COR-L47 (cell line): ENCODE measurements at regions not wholly inside any gene's neighbourhood (a gene's known extent, or its start where the extent isn't known, plus 50 kb on each side); places are given as distances from the start of the nearest gene placed in this dataset.

Experiments
- DNase-seq: peaks from one replicate; lab custom pipeline; 2025; lab: John Stamatoyannopoulos, UW

DNA sequence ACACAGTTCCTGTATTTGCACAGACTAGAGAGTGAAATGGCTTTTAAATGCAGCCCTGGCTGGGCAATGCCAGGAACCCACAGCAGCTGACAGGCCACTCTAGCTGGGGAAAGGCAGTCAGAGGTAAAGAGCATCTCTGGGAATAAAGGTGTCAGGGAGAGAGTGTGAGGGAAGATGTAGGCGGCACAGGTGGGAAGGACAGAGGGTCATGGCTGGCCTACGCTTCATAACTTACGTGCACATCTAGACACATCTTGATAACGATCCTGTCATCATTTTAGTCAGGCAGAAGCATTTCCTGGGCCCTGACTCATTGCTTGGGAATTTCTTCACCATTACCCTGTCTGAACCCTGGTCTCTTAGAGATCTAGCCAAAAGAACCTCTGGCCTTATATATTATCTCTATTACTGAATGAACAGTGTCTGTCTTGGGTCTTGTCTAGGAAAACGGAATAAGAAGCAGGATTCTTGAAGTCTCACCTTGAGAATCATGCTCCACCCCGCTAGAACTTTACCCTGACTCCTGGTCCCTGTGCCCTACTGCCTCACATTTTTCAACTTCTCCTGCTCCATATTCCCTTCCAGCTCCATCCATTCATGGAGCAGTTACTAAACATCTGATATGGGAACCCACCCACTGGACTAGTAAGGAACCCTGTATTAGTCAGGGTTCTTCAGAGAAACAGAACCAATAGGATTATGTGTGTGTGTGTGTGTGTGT, 106.4 kb upstream of the ELL2 start:
- no peak for DNase-seq

DNA sequence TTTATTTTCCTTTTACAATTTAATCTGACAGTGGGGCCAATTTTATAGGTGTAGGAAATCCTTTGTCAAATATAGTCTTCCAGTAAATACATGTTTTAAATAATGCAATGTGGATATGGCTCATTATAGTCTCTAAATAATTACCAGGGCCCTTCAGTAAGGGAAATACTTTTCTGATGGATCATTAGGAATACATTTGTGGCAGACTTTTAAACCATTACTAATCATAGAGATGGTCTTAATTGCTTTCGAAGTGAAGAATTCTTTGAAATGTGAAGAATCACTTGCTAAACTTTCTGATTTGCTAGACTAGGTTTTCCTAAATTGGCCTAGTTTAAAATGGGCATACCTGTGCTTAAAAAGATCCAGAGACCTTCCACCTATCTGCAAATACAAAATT, 105.6 kb upstream of the ELL2 start:
- DNase-seq: no peak

DNA sequence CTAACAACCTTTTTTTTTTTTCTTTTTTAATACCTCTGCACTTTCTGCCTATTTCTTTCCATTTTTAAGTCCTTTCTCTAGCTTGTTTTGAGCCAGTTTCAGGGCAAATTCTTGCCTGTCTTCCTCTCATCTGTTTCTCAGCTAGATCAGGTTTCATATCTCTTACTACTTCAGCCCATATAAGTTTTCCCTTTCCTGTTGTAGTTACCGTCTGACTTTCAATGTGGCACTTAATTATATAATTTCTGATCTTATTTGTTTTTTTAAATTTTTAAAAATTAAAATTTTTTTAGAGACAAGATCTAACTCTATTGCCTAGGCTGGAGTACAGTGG, 104.7 kb upstream of the ELL2 start:
- DNase-seq: no peak

DNA sequence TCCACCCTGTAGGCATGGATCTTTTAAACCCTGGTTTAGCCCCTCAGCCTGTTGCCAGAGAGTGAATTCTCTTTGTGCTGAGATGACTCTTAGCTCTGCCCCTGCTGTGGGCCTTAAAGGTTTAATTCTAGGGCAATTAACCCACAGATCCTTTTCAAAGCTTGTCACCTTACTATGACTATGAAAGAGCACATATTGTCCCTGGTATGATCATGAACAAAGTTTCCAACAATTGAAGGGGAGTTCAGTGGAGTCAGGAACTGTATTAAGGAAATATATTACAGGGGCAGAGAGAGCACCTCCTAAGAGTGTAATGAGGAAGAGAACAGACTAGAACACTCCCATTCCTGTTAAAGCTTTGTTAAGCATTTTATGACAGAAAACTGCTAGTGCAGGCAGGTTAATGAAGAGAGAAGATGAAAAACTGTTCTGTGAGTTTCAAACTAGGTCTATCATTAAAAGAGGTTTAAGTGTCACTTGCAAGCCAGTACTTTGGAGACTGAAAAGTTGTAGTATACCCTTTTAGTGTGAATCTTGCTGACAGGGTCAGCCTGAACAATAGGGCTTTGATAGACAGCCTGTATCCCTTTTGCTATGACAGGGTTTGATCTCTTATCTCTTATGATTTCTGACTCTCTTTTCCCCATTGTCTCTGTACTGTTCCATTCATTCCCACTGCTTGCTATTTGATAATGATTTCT, 104.2 kb upstream of the ELL2 start:
- no peak for DNase-seq

DNA sequence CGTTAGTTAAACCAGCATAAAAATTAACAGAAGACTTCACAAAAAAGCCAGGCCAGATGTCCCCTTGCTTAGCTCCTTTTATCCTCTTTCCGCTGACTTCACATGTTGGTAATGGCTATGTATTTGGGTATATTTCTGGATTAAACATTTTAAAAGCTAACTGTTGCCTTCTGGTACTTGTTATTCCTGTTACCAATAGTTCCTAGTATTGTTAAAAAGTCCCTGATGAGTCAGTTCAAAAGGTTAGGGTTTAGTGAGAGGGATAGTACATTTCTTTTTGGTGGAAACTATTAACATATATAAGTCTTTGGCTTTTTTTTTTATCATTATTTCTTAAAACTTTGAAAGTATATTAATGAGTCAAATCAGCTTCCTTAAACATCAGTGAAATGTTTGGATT, 103.2 kb upstream of the ELL2 start:
- no peak for DNase-seq

DNA sequence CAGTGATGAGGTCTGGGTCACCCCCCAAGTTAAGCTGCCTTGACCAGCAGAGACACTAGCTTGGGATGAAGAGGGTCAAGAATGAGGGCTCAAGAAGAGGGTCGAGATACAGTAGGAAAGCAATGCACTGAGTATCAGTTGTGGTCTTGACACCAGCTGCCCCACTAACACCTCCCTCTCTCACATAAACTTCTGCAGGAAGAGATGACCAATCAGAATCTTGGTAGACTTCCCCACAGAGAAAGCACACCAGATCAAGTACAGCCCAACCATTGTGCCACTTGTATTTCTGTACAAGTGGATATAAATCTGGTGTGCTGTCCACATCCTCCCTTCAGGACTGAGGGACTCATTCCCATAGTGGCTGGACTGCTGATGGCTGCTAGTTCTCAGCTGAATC, 101.2 kb upstream of the ELL2 start:
- DNase-seq: no peak

DNA sequence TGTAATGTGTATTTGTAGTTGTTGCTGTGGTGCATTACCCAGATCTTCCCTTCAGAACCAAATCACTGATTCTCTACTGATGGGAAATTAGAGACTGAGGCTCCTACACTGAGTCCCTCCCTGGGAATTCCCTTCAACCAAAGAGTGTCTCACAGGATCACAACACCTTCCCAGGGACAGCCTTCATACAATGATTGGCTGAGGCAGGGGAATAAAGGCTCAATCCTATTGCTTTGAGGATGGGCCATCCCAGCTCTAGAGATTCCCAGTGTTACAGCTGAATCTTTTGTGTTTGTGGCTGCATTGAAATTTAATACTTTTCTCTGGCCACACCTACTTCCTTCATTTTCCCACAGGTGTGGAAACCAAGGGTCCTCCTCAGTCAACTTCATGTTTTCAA, 96.4 kb upstream of the ELL2 start:
- DNase-seq: no peak

DNA sequence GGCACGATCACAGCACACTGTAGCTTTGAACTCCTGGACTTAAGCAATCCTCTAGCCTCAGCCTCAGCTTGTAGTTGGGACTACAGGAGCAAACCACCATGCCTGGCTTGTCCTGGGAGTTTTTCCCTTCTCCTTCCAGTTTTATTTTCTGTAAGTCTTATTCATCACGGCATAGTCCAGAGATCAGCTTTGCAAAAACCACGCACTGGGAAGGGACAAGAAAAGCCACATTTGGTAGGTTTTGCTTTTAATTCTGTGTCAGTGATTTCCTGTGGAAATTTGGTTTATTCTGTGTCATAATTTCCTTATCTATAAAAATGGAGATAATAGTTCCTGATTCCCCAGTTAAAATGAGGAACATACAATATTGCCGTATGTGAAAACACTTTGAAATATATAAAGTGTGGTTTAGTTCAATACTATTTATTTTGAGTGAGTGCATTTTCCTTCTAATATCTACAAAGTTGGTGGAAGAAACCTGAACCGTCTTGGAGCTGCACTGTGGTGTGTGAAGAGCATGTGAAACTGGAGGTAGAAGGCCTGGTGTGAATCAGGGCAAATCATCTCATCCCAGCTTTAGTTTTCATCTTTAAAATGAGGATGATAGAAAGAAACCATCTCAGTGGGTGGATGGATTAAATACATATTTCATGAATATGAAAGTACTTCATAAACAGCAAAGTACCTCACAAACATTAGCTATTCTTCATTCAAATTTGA, 92.8 kb upstream of the ELL2 start:
- DNase-seq: no peak

DNA sequence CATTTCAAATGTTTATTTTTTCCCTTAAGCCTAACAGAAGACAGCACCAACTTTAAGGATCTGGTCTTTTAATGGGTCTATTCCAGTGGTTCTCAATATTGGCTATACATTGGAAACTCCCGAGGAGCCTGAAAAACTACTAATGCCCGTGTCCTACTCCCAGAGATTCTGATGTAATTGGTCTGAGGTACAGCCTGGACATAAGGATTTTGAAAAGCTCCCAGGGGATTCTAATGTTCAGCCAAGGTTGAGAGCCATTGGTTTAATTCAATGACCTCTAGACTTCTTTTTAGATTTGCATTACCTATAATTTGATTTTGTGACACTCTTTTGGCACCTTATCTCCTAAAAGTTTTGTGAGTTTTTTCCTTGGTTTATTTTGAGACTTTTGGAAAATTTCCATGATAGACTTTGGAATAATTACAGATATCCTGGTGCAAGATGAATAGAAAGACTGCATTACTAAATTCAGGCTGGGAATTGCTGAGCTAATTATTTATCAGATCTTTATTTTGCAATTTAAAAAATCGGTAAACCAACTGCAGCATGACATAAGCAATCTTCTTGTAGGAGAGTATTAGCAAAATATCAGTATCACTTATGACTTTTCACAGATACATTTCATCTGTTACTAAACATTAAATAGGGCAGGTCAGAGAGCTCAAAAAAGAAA, 91.5 kb upstream of the ELL2 start:
- no peak for DNase-seq

DNA sequence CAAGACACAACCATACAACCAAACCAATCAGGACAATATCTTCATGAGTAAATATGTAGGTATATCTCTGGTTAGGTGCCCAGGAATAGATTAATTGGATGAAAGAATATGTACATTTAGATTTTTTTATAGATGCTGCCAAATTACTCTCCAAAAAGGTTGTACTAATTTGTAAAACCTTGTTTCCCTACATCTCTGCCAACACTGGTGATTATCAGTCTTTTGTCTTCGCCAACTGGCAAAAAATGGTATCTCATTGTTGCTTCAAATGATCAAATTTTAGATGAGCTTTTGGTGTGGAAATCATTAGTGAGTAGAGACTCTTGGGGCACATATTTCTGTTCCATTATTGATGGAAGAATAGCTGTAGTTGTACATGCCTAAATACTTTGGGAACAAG, 90.7 kb upstream of the ELL2 start:
- DNase-seq: no peak

DNA sequence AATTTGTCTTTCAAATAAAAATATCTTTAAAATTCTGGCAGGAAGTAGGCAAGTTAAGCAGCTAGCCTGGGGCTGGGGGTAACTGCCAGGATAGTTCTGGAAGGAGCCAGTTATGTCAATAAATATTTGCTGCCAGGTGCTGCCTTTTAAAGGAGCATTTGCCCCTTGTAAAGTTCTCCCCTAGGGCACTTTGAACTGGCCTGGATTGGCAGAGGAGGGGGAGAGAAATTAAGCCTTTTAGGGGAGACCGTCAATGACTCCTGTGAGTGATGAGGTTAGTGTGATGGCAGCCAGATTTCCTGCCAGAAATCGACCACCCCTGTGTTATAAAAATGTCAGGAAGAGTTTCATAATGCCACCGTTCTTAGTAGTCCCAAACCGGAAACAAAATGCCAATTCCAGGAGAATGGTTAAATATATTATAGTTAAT, 89.8 kb upstream of the ELL2 start:
- DNase-seq: no peak

DNA sequence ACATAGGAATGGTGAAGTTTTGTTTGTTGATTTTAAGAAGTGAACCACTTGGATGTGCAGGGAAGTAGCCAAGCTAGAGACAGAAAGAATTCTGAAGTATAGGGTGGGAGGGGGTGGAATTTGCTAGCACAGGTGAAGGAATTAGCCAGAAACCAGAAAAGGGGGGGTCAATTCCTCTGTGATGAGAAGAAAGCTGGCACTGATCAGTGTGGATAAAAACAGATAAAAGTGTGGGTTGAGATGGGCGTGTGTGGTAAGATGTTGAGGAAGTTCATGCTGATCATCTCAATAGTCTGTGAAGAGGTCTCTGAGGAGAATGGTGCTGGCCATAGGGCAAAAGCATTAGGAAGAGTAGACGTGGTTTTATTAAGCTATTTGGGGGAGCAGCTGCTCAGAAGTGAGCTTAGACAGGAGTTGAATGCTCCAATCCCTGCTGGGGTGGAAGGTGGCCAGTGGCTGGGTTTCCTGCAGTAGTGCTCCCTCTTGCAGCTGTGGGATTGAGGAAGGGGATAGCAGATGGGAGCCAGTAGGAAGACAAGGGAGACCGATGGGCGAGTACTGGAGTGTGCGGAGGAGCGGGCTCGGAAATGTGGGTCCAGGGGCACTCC, 88.7 kb upstream of the ELL2 start:
- DNase-seq: no peak

DNA sequence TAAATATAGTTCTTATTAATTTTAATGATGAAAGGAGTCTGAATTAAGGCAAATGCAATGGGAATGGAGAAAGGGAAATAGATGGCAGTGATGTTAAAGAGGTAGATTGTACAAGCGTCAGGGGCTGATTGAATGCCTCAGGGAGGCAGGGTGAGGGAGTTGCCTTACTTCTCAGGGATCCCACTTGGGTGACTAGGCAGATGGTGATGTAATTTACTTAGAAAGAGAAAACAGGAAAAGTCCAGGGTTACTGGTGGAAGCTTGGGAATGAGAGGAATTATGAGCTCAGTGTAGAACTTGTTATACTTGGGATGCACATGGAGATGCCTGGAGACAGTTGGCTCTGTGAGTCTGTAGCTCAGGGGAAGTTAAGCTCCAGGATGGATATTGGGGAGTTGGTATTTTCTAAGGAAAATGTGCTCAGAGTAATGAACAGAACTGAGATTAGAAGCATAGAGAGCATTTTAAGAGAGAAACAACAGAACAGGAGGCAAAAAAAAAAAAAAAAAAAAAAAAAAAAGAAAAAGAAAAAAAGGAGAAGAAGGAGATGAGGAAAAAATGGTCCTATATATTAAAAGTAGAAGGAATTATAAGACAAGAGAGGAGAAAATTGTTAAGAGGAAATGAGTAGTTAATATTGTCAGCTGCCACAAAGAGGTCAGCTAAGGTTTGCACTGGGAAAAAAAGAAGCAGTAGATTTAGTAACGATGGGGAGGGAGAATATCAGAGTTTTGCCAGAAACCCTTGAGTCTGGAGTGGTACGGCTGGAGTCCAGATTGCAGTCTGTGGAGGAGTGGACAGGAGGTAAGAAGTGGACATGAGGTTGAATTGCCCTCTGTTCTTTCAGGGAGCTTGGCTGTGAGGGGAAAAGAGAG, 88.0 kb upstream of the ELL2 start:
- DNase-seq: no peak

DNA sequence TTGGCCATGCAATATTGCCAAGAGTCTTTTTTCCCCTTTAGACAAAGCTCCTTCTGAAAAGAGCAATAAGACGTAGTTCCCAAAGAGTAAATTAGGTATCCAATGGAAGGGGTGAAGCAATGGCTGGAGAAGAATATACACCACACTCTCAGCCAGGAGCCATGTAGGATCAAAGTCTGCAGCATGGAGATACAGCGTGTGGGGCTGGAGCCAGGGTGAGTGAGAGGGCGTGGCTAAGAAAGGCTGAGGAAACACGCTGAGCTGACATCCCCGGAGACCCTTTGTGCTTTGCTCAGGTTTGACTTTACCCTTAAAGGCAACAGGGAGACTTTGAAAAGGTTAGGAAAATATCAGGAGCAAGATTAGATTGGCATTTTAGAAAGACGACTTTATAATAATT, 87.1 kb upstream of the ELL2 start:
- no peak for DNase-seq

DNA sequence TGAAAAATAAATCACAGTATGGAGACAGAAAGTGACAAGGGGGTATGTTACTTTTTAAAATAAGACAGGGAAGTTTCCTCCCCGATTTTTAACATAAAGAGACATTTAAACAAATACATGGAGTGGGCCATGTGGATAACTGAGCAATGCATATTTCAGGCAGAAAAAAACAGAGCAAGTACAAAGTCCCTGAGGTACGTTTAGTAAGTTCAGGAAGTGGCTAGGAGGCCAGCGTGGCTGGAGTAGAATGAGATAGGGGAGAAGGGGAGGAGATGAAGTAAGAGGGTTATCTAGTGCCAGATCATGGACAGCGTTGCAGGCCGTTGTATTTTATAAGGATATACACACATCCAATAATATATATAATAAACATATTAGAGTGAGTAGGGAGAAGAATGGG, 84.2 kb upstream of the ELL2 start:
- no peak for DNase-seq

DNA sequence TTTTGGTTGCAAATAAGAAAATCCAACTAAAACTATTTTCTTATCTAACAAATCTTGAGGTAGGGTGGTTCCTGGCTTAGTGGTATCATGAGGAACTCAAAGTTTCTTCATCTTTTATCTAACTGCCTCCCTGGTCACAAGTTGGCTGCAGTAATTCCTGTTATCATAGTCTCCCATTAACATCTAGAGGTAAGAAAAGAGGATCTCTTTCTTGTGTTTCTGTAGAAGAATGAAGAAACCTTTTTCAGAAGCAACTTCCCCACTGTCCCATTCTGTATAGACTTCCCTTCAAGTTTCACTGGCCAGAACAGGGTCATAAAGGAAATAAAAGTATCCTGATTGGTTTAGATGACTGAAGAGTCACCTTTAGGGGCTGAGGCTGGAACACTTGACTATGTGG, 81.8 kb upstream of the ELL2 start:
- DNase-seq: no peak

DNA sequence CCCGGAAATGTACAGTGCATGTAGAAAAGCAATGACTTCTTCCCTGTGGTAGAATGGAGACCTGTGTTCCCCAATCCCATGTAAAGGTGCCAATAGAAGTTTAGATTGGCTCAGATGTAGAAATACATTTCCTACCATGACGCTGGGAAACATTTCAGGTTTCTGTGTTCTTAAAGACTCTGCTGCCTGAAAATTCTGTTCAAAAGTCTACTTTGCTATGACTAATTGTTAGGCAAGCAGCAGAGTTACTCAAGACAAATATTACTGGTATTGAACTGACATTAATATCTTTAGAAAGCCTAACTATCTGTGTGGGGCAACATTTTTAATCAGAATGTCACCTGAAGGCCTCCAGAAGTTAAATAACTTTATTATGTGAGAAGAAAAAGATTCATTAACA, 75.5 kb upstream of the ELL2 start:
- no peak for DNase-seq

DNA sequence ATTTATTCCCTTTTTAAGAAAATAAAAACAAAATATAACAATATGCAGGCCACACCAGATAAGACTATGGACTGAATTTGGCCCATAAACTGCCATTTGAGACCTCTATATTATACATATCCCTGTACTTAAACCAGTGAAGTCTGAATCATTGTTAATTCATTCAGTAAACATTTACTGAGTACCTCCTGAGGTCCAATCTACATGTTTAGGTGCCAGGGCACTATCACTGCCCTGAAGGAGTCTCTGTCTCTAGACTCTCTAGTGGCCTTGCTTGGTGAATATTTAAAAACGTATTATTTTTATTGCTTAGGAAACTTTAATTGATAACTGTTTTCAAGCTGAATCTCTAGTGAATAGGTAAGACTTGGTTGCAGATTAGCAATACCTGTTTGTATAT, 74.7 kb upstream of the ELL2 start:
- no peak for DNase-seq

DNA sequence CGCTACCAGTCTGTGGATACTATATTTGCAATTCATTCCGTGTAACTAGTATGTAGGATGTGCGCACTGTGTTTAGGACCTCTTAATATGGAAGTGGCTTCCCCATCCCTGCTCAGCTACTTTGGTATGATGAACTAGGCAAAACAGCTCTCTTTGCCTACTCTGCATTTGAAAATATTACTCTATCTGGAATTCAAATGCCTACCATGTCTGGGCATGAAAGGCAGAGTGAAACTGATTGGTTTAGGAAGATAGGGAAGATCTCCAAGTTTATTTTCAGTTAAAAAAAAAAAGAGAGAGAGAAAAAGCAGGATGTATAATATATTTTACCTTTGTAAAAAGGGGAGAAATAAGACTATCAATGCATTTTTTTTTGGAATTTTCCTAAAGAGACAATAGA, 74.1 kb upstream of the ELL2 start:
- DNase-seq: no peak

DNA sequence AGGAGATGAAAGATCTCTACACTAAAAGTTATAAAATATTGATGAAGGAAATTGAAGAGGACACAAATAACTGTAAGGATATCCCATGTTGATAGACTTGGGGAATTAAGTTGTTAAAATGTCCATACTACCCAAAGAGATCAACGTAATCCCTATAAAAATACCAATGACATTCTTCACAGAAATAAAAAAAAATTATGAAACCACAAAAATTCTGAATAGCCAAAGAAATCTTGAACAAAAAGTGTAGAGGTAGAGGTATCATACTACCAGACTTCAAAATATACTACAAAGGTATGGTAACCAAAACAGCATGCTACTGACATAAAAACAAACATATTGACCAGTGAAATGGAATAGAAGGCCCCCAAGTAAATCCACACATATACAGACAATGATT, 71.5 kb upstream of the ELL2 start:
- DNase-seq: no peak

DNA sequence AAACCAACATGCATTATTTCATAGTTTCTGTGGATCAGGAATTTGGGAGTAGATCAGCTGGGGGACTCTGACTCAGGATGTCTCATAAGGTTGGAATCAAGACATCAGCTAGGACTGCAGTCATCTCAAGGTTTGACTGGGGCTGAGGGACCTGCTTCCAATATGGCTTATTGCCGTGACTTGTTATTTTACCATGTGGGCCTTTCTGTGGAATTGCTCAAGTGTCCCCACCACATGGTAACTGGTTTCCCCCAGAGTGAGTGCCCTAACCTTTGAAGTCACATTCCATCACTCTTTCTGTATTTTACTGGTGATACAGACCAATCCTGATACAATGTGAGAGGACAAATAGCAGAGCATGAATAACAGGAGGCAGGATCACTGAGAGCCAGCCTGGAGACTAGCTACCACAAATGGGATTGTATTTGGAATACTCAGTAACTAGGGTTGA, 70.2 kb upstream of the ELL2 start:
- no peak for DNase-seq
